PC-9 (cell line): ENCODE measurements at regions not wholly inside any gene's neighbourhood (a gene's known extent, or its start where the extent isn't known, plus 50 kb on each side); places are given as distances from the start of the nearest gene placed in this dataset.

Experiments
- EZH2 ChIP-seq: fragments of 200-600 bp; sonication (generic); IDR thresholded peaks from 2 replicates; pipeline ENCODE4 v1.8.0; 2017; ENCODE audit warnings: antibody characterized with exemption, low read depth
- TF ChIP-seq, protein P1 (sequence below): fragments of 200-600 bp; sonication (generic); conservative IDR thresholded peaks from 2 replicates; pipeline ENCODE4 v1.6.1; 2017; ENCODE audit warnings: mixed run types, antibody characterized with exemption, mild to moderate bottlenecking, moderate library complexity

DNA sequence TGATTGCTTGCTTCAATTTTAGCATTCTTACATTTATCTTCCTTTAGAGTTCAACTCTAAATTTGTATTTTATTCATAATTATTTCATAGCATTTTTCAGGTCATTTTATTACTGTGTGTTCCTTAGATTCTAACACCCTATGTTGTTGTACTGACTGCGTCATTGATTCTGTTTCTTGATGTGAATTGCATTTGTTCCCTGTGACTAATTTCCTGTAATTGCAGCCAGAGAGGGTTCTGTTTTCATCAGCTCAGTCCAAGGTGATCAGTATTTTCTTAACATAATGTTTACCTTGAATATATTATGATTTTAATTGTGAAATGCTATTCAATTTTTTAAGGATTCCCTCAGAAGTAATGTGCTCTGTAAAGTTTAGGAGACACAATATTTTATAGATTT, 970.2 kb upstream of the PIK3C3 start:
- TF ChIP-seq, protein P1, sequence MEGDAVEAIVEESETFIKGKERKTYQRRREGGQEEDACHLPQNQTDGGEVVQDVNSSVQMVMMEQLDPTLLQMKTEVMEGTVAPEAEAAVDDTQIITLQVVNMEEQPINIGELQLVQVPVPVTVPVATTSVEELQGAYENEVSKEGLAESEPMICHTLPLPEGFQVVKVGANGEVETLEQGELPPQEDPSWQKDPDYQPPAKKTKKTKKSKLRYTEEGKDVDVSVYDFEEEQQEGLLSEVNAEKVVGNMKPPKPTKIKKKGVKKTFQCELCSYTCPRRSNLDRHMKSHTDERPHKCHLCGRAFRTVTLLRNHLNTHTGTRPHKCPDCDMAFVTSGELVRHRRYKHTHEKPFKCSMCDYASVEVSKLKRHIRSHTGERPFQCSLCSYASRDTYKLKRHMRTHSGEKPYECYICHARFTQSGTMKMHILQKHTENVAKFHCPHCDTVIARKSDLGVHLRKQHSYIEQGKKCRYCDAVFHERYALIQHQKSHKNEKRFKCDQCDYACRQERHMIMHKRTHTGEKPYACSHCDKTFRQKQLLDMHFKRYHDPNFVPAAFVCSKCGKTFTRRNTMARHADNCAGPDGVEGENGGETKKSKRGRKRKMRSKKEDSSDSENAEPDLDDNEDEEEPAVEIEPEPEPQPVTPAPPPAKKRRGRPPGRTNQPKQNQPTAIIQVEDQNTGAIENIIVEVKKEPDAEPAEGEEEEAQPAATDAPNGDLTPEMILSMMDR = no peak
- no peak for TF ChIP-seq EZH2
